Type B pancreatic cell (in vitro differentiated cells): ENCODE measurements at regions not wholly inside any gene's neighbourhood (a gene's known extent, or its start where the extent isn't known, plus 50 kb on each side); places are given as distances from the start of the nearest gene placed in this dataset.
"Not testable (repeated sequence)": the region's sequence is repeated elsewhere in the genome, so short reads cannot be mapped to it uniquely, and the experiment has no call there.

Experiments
- DNase-seq: peaks from one replicate; pipeline ENCODE4 v3.0.0; 2021; ENCODE audit warnings: mixed read lengths; ENCODE audit not compliant: unreplicated experiment; ENCODE audit errors: extremely low spot score
- H3K27ac Mint-ChIP-seq: 2 replicates; pipeline ENCODE4 v1.8.0; 2021; ENCODE audit warnings: mild to moderate bottlenecking, mixed read lengths
- H3K27me3 Mint-ChIP-seq: 2 replicates; pipeline ENCODE4 v1.8.0; 2021; ENCODE audit warnings: mixed read lengths
- H3K36me3 Mint-ChIP-seq: 2 replicates; pipeline ENCODE4 v1.8.0; 2021; ENCODE audit warnings: mixed read lengths
- H3K4me1 Mint-ChIP-seq: one replicate; pipeline ENCODE4 v1.8.0; 2021; ENCODE audit warnings: mixed read lengths; ENCODE audit not compliant: unreplicated experiment
- H3K4me3 Mint-ChIP-seq: 2 replicates; pipeline ENCODE4 v1.8.0; 2021; ENCODE audit warnings: mild to moderate bottlenecking, mixed read lengths
- H3K9me3 Mint-ChIP-seq: 2 replicates; pipeline ENCODE4 v1.8.0; 2021; ENCODE audit warnings: mixed read lengths
- CTCF ChIP-seq: fragments of 200-600 bp; sonication (generic); conservative IDR thresholded peaks from 2 replicates; pipeline ENCODE4 v1.5.0; 2021; ENCODE audit warnings: antibody characterized with exemption, mild to moderate bottlenecking

GRCh38 chr2:128602699-128603101, 284.0 kb upstream of the HS6ST1 start:
- no peak for DNase-seq
- TF ChIP-seq CTCF = no peak
- H3K9me3 Mint-ChIP-seq = no peaks in the 10 kb centered on the region
- no peak overlapping the region for H3K4me3 Mint-ChIP-seq
- H3K4me1 Mint-ChIP-seq = peaks cover 12% of the 10 kb centered on the region
- H3K36me3 Mint-ChIP-seq = no peaks in the 10 kb centered on the region
- H3K27me3 Mint-ChIP-seq = no peaks in the 10 kb centered on the region
- no peak overlapping the region for H3K27ac Mint-ChIP-seq

GRCh38 chr2:128603411-128603924, 284.8 kb upstream of the HS6ST1 start:
- no peak for TF ChIP-seq CTCF
- no peak overlapping the region for H3K27ac Mint-ChIP-seq
- peaks cover 12% of the 10 kb centered on the region for H3K4me1 Mint-ChIP-seq
- H3K4me3 Mint-ChIP-seq = no peak overlapping the region
- H3K27me3 Mint-ChIP-seq = peaks cover under 1% of the 10 kb centered on the region
- H3K36me3 Mint-ChIP-seq = no peaks in the 10 kb centered on the region
- H3K9me3 Mint-ChIP-seq = no peaks in the 10 kb centered on the region
- no peak for DNase-seq

GRCh38 chr2:128604045-128604444, 285.4 kb upstream of the HS6ST1 start:
- H3K4me3 Mint-ChIP-seq = no peak overlapping the region
- no peak for DNase-seq
- no peak for TF ChIP-seq CTCF
- H3K9me3 Mint-ChIP-seq = no peaks in the 10 kb centered on the region
- H3K27ac Mint-ChIP-seq = no peak overlapping the region
- no peaks in the 10 kb centered on the region for H3K36me3 Mint-ChIP-seq
- H3K27me3 Mint-ChIP-seq = peaks cover 4% of the 10 kb centered on the region
- H3K4me1 Mint-ChIP-seq = peaks cover 12% of the 10 kb centered on the region

- H3K4me3 Mint-ChIP-seq = not testable (repeated sequence)
These were observed 285.9 kb upstream of the HS6ST1 start for GRCh38 chr2:128604581-128604980.

GRCh38 chr2:128605421-128605820, 286.8 kb upstream of the HS6ST1 start:
- no peaks in the 10 kb centered on the region for H3K9me3 Mint-ChIP-seq
- H3K27ac Mint-ChIP-seq = no peak overlapping the region
- H3K36me3 Mint-ChIP-seq = no peaks in the 10 kb centered on the region
- no peak overlapping the region for H3K4me3 Mint-ChIP-seq
- TF ChIP-seq CTCF = no peak
- peaks cover 4% of the 10 kb centered on the region for H3K27me3 Mint-ChIP-seq
- peaks cover 15% of the 10 kb centered on the region for H3K4me1 Mint-ChIP-seq
- DNase-seq = no peak

More at GRCh38 chr2:128604581-128604980, 285.9 kb upstream of the HS6ST1 start:
- not testable (repeated sequence) for H3K9me3 Mint-ChIP-seq, H3K27me3 Mint-ChIP-seq, H3K36me3 Mint-ChIP-seq, H3K27ac Mint-ChIP-seq, DNase-seq
- H3K4me1 Mint-ChIP-seq = peaks cover 12% of the 10 kb centered on the region

GRCh38 chr2:128605931-128606330, 287.3 kb upstream of the HS6ST1 start:
- DNase-seq = no peak
- no peak overlapping the region for H3K27ac Mint-ChIP-seq
- H3K9me3 Mint-ChIP-seq = no peaks in the 10 kb centered on the region
- H3K4me1 Mint-ChIP-seq = peaks cover 11% of the 10 kb centered on the region
- no peak for TF ChIP-seq CTCF
- H3K4me3 Mint-ChIP-seq = no peak overlapping the region
- H3K27me3 Mint-ChIP-seq = peaks cover 4% of the 10 kb centered on the region
- H3K36me3 Mint-ChIP-seq = no peaks in the 10 kb centered on the region
